Fibroblast of lung (primary cell): ENCODE measurements at regions not wholly inside any gene's neighbourhood (a gene's known extent, or its start where the extent isn't known, plus 50 kb on each side); places are given as distances from the start of the nearest gene placed in this dataset.

Experiments used
- DNase-seq, 2 donors: peaks; one replicate each; pipeline versions ENCODE4 v3.0.0 to v3.0.0-alpha.2; 2010; ENCODE audit warnings: low read depth in 2 of 2
- H2AFZ ChIP-seq: 2 replicates; pipeline ENCODE4 v1.5.1; 2012; ENCODE audit warnings: low read length, control low read depth, inconsistent platforms
- H3K27ac ChIP-seq: 2 replicates; pipeline ENCODE4 v1.5.1; 2011; ENCODE audit warnings: low read length, control low read depth; ENCODE audit not compliant: insufficient read depth
- H3K27me3 ChIP-seq: 2 replicates; pipeline ENCODE4 v1.5.1; 2011; ENCODE audit warnings: mild to moderate bottlenecking, low read length; ENCODE audit not compliant: control insufficient read depth, insufficient read depth
- H3K36me3 ChIP-seq: 2 replicates; pipeline ENCODE4 v1.5.1; 2011; ENCODE audit warnings: low read length; ENCODE audit not compliant: control insufficient read depth, insufficient read depth
- H3K4me1 ChIP-seq: 2 replicates; pipeline ENCODE4 v1.5.1; 2011; ENCODE audit warnings: low read length; ENCODE audit not compliant: control insufficient read depth, insufficient read depth; ENCODE audit errors: extremely low read depth
- H3K4me2 ChIP-seq: 2 replicates; pipeline ENCODE4 v1.5.1; 2011; ENCODE audit warnings: low read length, control low read depth; ENCODE audit not compliant: insufficient read depth; ENCODE audit errors: extremely low read depth
- H3K4me3 ChIP-seq, 4 experiments: fragments of 200-600 bp in 1 of 4; sonication (generic) in 1 of 4; replicated peaks in 1 of 4; 2 replicates each; pipeline ENCODE4 v1.5.1; 2011 to 2016; ENCODE audit warnings: low read length in 4 of 4, low read depth in 3 of 4, mild to moderate bottlenecking in 3 of 4, control low read depth in 2 of 4, inconsistent platforms in 1 of 4, mixed read lengths in 1 of 4; ENCODE audit not compliant: insufficient read depth in 1 of 4; ENCODE audit errors: control extremely low read depth in 1 of 4
- H3K79me2 ChIP-seq: 2 replicates; pipeline ENCODE4 v1.5.1; 2012; ENCODE audit warnings: mild to moderate bottlenecking, low read length, inconsistent platforms; ENCODE audit not compliant: control insufficient read depth, insufficient read depth
- H3K9ac ChIP-seq: 2 replicates; pipeline ENCODE4 v1.5.1; 2011; ENCODE audit warnings: mild to moderate bottlenecking, low read length, control low read depth; ENCODE audit not compliant: insufficient read depth
- H3K9me3 ChIP-seq: 2 replicates; pipeline ENCODE4 v1.5.1; 2012; ENCODE audit warnings: low read depth, low read length; ENCODE audit not compliant: control insufficient read depth, insufficient read depth
- H4K20me1 ChIP-seq: 2 replicates; pipeline ENCODE4 v1.5.1; 2011; ENCODE audit warnings: low read length; ENCODE audit not compliant: control insufficient read depth, insufficient read depth; ENCODE audit errors: extremely low read depth
- CTCF ChIP-seq, 2 donors: IDR thresholded peaks in 1 of 2; conservative IDR thresholded peaks in 1 of 2; 1 replicate in 1 of 2; 2 replicates in 1 of 2; pipeline ENCODE4 v1.5.1; 2011 to 2012; ENCODE audit warnings: low read length in 2 of 2, control low read depth in 1 of 2, inconsistent platforms in 1 of 2, low read depth in 1 of 2, mild to moderate bottlenecking in 1 of 2
- EZH2 ChIP-seq: IDR thresholded peaks from 2 replicates; pipeline ENCODE4 v1.5.1; 2012; ENCODE audit warnings: low read length, control low read depth, mild to moderate bottlenecking; ENCODE audit errors: missing control alignments

GRCh38 chr4:155569960-155570515 is 96.6 kb upstream of the GUCY1A1 start:
- Histone ChIP-seq H3K36me3 (no peaks in the 10 kb centered on the region), H3K9me3 (no peaks in the 10 kb centered on the region), H2AFZ (no peak overlapping the region), H3K27me3 (no peaks in the 10 kb centered on the region), H3K4me1 (no peaks in the 10 kb centered on the region), H3K9ac (no peak overlapping the region), H3K27ac (no peak overlapping the region), H3K79me2 (no peaks in the 10 kb centered on the region), H4K20me1 (no peaks in the 10 kb centered on the region), H3K4me2 (no peak overlapping the region), H3K4me3 (no peak overlapping the region)
- DNase-seq = peak in 1 of 2 donors; percentile 79
- TF ChIP-seq CTCF (conservative IDR thresholded peaks at IDR 0.05 in 1 of 2, IDR thresholded peaks at IDR 0.05 in 1 of 2; ENCODE audit: low read depth in 1 of 2, low read length in 2 of 2) (no peak), EZH2 (no peak)

- Histone ChIP-seq H3K27me3 (no peaks in the 10 kb centered on the region), H3K9ac (no peak overlapping the region), H2AFZ (no peak overlapping the region), H3K27ac (no peak overlapping the region), H3K79me2 (no peaks in the 10 kb centered on the region), H3K36me3 (no peaks in the 10 kb centered on the region), H3K4me1 (no peaks in the 10 kb centered on the region), H4K20me1 (no peaks in the 10 kb centered on the region), H3K4me3 (no peak overlapping the region), H3K9me3 (no peaks in the 10 kb centered on the region), H3K4me2 (no peak overlapping the region)
- no peak for TF ChIP-seq CTCF (conservative IDR thresholded peaks at IDR 0.05 in 1 of 2, IDR thresholded peaks at IDR 0.05 in 1 of 2; ENCODE audit: low read depth in 1 of 2, low read length in 2 of 2)
- TF ChIP-seq EZH2 = no peak
- DNase-seq = no peak
These were observed 97.2 kb upstream of the GUCY1A1 start for GRCh38 chr4:155569471-155569870.

- H3K4me2 ChIP-seq = no peak overlapping the region
- no peak overlapping the region for H3K27ac ChIP-seq
- H3K36me3 ChIP-seq = no peaks in the 10 kb centered on the region
- H3K79me2 ChIP-seq = no peaks in the 10 kb centered on the region
- H3K9me3 ChIP-seq = no peaks in the 10 kb centered on the region
- no peak overlapping the region for H3K9ac ChIP-seq
- no peaks in the 10 kb centered on the region for H4K20me1 ChIP-seq
- TF ChIP-seq CTCF (conservative IDR thresholded peaks at IDR 0.05 in 1 of 2, IDR thresholded peaks at IDR 0.05 in 1 of 2; ENCODE audit: low read depth in 1 of 2, low read length in 2 of 2) = no peak
- no peak for TF ChIP-seq EZH2
- no peaks in the 10 kb centered on the region for H3K27me3 ChIP-seq
- no peak for DNase-seq
- H2AFZ ChIP-seq = no peak overlapping the region
- no peaks in the 10 kb centered on the region for H3K4me1 ChIP-seq
- H3K4me3 ChIP-seq = no peak overlapping the region
These were observed 97.9 kb upstream of the GUCY1A1 start for GRCh38 chr4:155568641-155569220.
